Keratinocyte (primary cell): ENCODE measurements at regions not wholly inside any gene's neighbourhood (a gene's known extent, or its start where the extent isn't known, plus 50 kb on each side); places are given as distances from the start of the nearest gene placed in this dataset.

Experiments
- EZH2 ChIP-seq: IDR thresholded peaks from one replicate; pipeline ENCODE4 v1.6.1; 2012; ENCODE audit warnings: inconsistent platforms, mild to moderate bottlenecking, low read length, moderate library complexity
- TF ChIP-seq, protein P1 (sequence below), 3 experiments: IDR thresholded peaks in 1 of 3; conservative IDR thresholded peaks in 1 of 3; optimal IDR thresholded peaks in 1 of 3; 2 replicates in 2 of 3; 3 replicates in 1 of 3; pipeline versions ENCODE3 to v1.5.1; 2011; ENCODE audit warnings: low read length in 3 of 3, mild to moderate bottlenecking in 3 of 3, moderate library complexity in 2 of 3, control low read depth in 1 of 3, inconsistent platforms in 1 of 3; ENCODE audit not compliant: insufficient read depth in 2 of 3; ENCODE audit errors: extremely low read depth in 1 of 3

DNA sequence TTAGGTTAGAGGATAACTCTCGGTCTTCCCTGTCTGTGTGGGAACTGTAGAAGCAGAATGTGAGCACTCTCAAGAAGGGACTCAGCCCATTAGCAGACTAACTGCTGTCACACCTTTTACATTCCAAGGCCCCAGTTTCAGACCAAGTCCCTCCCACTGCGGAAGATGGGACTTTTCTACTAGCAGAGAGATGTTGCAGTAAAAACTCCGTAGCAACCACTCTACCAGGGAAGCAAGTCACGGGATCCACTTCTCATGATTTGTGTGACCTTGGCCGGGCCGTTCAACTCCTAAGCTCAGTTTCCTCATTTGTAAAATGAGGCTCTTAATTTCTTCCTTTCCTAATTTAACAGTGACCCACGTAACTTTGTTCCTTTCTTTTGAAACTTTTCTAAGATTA is 77.1 kb upstream of the SLC4A11 start:
- TF ChIP-seq, protein P1, sequence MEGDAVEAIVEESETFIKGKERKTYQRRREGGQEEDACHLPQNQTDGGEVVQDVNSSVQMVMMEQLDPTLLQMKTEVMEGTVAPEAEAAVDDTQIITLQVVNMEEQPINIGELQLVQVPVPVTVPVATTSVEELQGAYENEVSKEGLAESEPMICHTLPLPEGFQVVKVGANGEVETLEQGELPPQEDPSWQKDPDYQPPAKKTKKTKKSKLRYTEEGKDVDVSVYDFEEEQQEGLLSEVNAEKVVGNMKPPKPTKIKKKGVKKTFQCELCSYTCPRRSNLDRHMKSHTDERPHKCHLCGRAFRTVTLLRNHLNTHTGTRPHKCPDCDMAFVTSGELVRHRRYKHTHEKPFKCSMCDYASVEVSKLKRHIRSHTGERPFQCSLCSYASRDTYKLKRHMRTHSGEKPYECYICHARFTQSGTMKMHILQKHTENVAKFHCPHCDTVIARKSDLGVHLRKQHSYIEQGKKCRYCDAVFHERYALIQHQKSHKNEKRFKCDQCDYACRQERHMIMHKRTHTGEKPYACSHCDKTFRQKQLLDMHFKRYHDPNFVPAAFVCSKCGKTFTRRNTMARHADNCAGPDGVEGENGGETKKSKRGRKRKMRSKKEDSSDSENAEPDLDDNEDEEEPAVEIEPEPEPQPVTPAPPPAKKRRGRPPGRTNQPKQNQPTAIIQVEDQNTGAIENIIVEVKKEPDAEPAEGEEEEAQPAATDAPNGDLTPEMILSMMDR (optimal IDR thresholded peaks at IDR 0.05 in 1 of 3, IDR thresholded peaks at IDR 0.05 in 1 of 3, conservative IDR thresholded peaks at IDR 0.05 in 1 of 3; ENCODE audit: extremely low read depth in 1 of 3, insufficient read depth in 2 of 3, low read length in 3 of 3): no peak
- no peak for TF ChIP-seq EZH2
